HCT116 (cell line): ENCODE measurements at regions not wholly inside any gene's neighbourhood (a gene's known extent, or its start where the extent isn't known, plus 50 kb on each side); places are given as distances from the start of the nearest gene placed in this dataset.

ENCODE experiments used
- ATAC-seq: fragments of 200-7000 bp; cut with Tn5 transposase; 2 replicates; pipeline ENCODE4 v1.9.1; 2020; ENCODE audit warnings: mild to moderate bottlenecking, moderate library complexity
- BruUV-seq: library from RNA; stranded (reverse); fragments of 400-500 nt; replicated peaks from 2 replicates; lab custom pipeline; 2021; lab: Mats Ljungman, UMichigan
- CTCF ChIA-PET: fragments of 300-600 bp; sonication (Branson Sonifier 250); formaldehyde crosslinking; loops from one replicate; lab custom pipeline; 2021; ENCODE audit warnings: antibody characterized with exemption; lab: Charles Lee
- POLR2A ChIA-PET: fragments of 300-600, 350-600 bp; sonication (Branson Sonifier 250); formaldehyde crosslinking; loops from one replicate; lab custom pipeline; 2021; ENCODE audit warnings: antibody characterized with exemption; lab: Charles Lee
- RAD21 ChIA-PET, 2 experiments: fragments of 300-600 bp; sonication (Branson Sonifier 250); formaldehyde crosslinking; loops; one replicate each; lab custom pipeline; 2023; ENCODE audit warnings: low total read pairs in 2 of 2; ENCODE audit not compliant: uncharacterized antibody in 2 of 2, unreplicated experiment in 2 of 2, low non-redundant PET in 1 of 2; lab: Charles Lee
- DNase-seq: peaks from one replicate; pipeline ENCODE4 v3.0.0-alpha.2; 2010; ENCODE audit warnings: low read depth, low spot score
- H2AFZ ChIP-seq: fragments of 200-600 bp; shearing (Covaris generic), sonication (generic); 2 replicates; pipeline ENCODE4 v1.6.1; 2017; ENCODE audit warnings: low read depth, mixed run types, mixed read lengths, antibody characterized with exemption, low read length; ENCODE audit not compliant: poor library complexity, severe bottlenecking
- H3K27ac ChIP-seq: 2 replicates; pipeline ENCODE4 v1.5.1; 2012; ENCODE audit warnings: low read depth, low read length
- H3K27me3 ChIP-seq: fragments of 200-600 bp; sonication (generic); 2 replicates; pipeline ENCODE4 v1.6.1; 2016; ENCODE audit warnings: mixed run types, low read length, mixed read lengths; ENCODE audit not compliant: insufficient read depth
- H3K36me3 ChIP-seq, 2 experiments: fragments of 200-500 bp in 1 of 2; fragments of 200-600 bp in 1 of 2; sonication (Bioruptor generic) in 1 of 2; sonication (generic) in 1 of 2; 2 replicates each; pipeline versions ENCODE4 v1.5.1 to v1.6.1; 2014 to 2016; ENCODE audit warnings: low read length in 2 of 2, inconsistent platforms in 1 of 2, mixed read lengths in 1 of 2, mixed run types in 1 of 2; ENCODE audit not compliant: insufficient read depth in 2 of 2, control insufficient read depth in 1 of 2
- H3K4me1 ChIP-seq, 2 experiments: fragments of 200-600 bp in 1 of 2; sonication (generic) in 1 of 2; 2 replicates each; pipeline versions ENCODE4 v1.5.1 to v1.6.1; 2012 to 2017; ENCODE audit warnings: low read length in 2 of 2, inconsistent platforms in 1 of 2, mild to moderate bottlenecking in 1 of 2, mixed read lengths in 1 of 2, mixed run types in 1 of 2, moderate library complexity in 1 of 2; ENCODE audit not compliant: insufficient read depth in 2 of 2, control insufficient read depth in 1 of 2
- H3K4me2 ChIP-seq: fragments of 200-600 bp; sonication (generic); 2 replicates; pipeline ENCODE4 v1.6.1; 2017; ENCODE audit warnings: mixed run types, low read length, mixed read lengths
- H3K4me3 ChIP-seq, 2 experiments: fragments of 200-600 bp in 1 of 2; sonication (generic) in 1 of 2; replicated peaks in 1 of 2; 2 replicates each; pipeline ENCODE4 v1.5.1; 2011 to 2016; ENCODE audit warnings: low read length in 2 of 2, control low read depth in 1 of 2, low read depth in 1 of 2, mild to moderate bottlenecking in 1 of 2, mixed read lengths in 1 of 2, mixed run types in 1 of 2
- H3K79me2 ChIP-seq: fragments of 200-600 bp; sonication (generic); 2 replicates; pipeline ENCODE4 v1.6.1; 2017; ENCODE audit warnings: mild to moderate bottlenecking, mixed run types, low read length, moderate library complexity, mixed read lengths; ENCODE audit not compliant: insufficient read depth
- H3K9ac ChIP-seq: fragments of 200-600 bp; sonication (generic); 2 replicates; pipeline ENCODE4 v1.6.1; 2016; ENCODE audit warnings: low read length, mixed read lengths
- H3K9me2 ChIP-seq: fragments of 200-600 bp; sonication (generic), shearing (Covaris generic); 2 replicates; pipeline ENCODE4 v1.6.1; 2017; ENCODE audit warnings: mixed run types, mild to moderate bottlenecking, moderate library complexity; ENCODE audit not compliant: insufficient read depth
- H3K9me3 ChIP-seq, 2 experiments: fragments of 200-500 bp in 1 of 2; fragments of 200-600 bp in 1 of 2; sonication (Bioruptor generic) in 1 of 2; sonication (generic) in 1 of 2; 2 replicates each; pipeline ENCODE4 v1.6.1; 2014 to 2017; ENCODE audit warnings: low read length in 2 of 2, mixed read lengths in 2 of 2, inconsistent platforms in 1 of 2, low read depth in 1 of 2, mild to moderate bottlenecking in 1 of 2, mixed run types in 1 of 2, moderate library complexity in 1 of 2; ENCODE audit not compliant: control insufficient read depth in 1 of 2, insufficient read depth in 1 of 2
- H4K20me1 ChIP-seq: fragments of 200-600 bp; sonication (generic), shearing (Covaris generic); 2 replicates; pipeline ENCODE4 v1.6.1; 2017; ENCODE audit warnings: mixed run types, mild to moderate bottlenecking, moderate library complexity; ENCODE audit not compliant: insufficient read depth
- CBX3 ChIP-seq: IDR thresholded peaks from 2 replicates; pipeline ENCODE4 v1.6.1; 2012; ENCODE audit warnings: low read depth
- ELF1 ChIP-seq: IDR thresholded peaks from 2 replicates; pipeline ENCODE4 v1.6.1; 2012; ENCODE audit warnings: low read depth, borderline replicate concordance
- POLR2A ChIP-seq: IDR thresholded peaks from 2 replicates; pipeline ENCODE4 v1.7.0; 2011; ENCODE audit warnings: borderline replicate concordance; ENCODE audit not compliant: insufficient read depth, insufficient read length; ENCODE audit errors: extremely low read depth
- POLR2AphosphoS5 ChIP-seq: IDR thresholded peaks from 2 replicates; pipeline ENCODE4 v1.6.1; 2011; ENCODE audit warnings: mild to moderate bottlenecking, low read depth, low read length, moderate library complexity
- intact Hi-C: fragments of 100-400 bp; cut with micrococcal nuclease; formaldehyde crosslinking; loops from 2 replicates; pipeline ENCODE4 v1.10.0; 2022
- TF ChIP-seq, protein P1 (sequence below), 3 experiments: fragments of 200-600 bp in 1 of 3; sonication (generic) in 1 of 3; IDR thresholded peaks in 2 of 3; conservative IDR thresholded peaks in 1 of 3; 2 replicates each; pipeline ENCODE4 v1.5.1; 2012 to 2017; ENCODE audit warnings: low read depth in 2 of 3, low read length in 2 of 3, antibody characterized with exemption in 1 of 3, borderline replicate concordance in 1 of 3, control low read depth in 1 of 3, mild to moderate bottlenecking in 1 of 3, mixed read lengths in 1 of 3, mixed run types in 1 of 3, moderate library complexity in 1 of 3; ENCODE audit not compliant: insufficient read depth in 1 of 3
- TF ChIP-seq, protein P2 (sequence below): IDR thresholded peaks from 2 replicates; pipeline ENCODE4 v1.6.1; 2011; ENCODE audit warnings: mild to moderate bottlenecking, low read length, moderate library complexity; ENCODE audit not compliant: insufficient replicate concordance; ENCODE audit errors: extremely low read depth

DNA sequence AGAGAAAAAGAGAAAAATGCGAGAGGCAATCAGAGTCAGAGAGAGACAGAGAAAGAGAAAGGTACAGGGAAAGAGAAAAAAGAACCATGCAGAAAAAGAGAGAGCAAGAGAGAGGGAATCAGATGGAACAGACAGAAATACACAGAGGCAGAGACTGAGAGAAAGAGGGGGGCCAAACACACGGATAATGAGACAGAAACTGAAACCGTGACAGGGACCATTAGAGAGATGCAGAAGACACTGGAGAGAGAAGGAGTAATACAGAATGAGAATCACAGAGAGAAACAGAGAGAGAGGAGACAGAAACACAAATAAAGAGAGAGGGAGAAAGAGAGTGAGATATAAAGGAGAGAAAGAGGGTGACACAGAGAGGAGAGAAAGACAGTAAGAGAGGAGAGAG, 412.1 kb upstream of the USP9Y start:
- Histone ChIP-seq H3K27ac (no peak overlapping the region), H3K4me3 (no peak overlapping the region), H3K9me2 (no peaks in the 10 kb centered on the region), H3K9ac (no peak overlapping the region), H3K79me2 (no peaks in the 10 kb centered on the region), H4K20me1 (no peaks in the 10 kb centered on the region), H3K36me3 (no peaks in the 10 kb centered on the region), H2AFZ (no peak overlapping the region), H3K27me3 (no peaks in the 10 kb centered on the region)
- ChIA-PET CTCF (no interaction called here), POLR2A (no interaction called here), RAD21 (no interaction called here)
- DNase-seq = no peak
- intact Hi-C loops = no loop called here
- TF ChIP-seq ELF1 (no peak), CBX3 (no peak), POLR2A (no peak), POLR2AphosphoS5 (no peak)
- TF ChIP-seq, protein P1, sequence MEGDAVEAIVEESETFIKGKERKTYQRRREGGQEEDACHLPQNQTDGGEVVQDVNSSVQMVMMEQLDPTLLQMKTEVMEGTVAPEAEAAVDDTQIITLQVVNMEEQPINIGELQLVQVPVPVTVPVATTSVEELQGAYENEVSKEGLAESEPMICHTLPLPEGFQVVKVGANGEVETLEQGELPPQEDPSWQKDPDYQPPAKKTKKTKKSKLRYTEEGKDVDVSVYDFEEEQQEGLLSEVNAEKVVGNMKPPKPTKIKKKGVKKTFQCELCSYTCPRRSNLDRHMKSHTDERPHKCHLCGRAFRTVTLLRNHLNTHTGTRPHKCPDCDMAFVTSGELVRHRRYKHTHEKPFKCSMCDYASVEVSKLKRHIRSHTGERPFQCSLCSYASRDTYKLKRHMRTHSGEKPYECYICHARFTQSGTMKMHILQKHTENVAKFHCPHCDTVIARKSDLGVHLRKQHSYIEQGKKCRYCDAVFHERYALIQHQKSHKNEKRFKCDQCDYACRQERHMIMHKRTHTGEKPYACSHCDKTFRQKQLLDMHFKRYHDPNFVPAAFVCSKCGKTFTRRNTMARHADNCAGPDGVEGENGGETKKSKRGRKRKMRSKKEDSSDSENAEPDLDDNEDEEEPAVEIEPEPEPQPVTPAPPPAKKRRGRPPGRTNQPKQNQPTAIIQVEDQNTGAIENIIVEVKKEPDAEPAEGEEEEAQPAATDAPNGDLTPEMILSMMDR (IDR thresholded peaks at IDR 0.05 in 2 of 3, conservative IDR thresholded peaks at IDR 0.05 in 1 of 3; ENCODE audit: borderline replicate concordance in 1 of 3, insufficient read depth in 1 of 3, low read depth in 2 of 3, low read length in 2 of 3) = no peak
- TF ChIP-seq, protein P2, sequence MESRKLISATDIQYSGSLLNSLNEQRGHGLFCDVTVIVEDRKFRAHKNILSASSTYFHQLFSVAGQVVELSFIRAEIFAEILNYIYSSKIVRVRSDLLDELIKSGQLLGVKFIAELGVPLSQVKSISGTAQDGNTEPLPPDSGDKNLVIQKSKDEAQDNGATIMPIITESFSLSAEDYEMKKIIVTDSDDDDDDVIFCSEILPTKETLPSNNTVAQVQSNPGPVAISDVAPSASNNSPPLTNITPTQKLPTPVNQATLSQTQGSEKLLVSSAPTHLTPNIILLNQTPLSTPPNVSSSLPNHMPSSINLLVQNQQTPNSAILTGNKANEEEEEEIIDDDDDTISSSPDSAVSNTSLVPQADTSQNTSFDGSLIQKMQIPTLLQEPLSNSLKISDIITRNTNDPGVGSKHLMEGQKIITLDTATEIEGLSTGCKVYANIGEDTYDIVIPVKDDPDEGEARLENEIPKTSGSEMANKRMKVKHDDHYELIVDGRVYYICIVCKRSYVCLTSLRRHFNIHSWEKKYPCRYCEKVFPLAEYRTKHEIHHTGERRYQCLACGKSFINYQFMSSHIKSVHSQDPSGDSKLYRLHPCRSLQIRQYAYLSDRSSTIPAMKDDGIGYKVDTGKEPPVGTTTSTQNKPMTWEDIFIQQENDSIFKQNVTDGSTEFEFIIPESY = no peak
- TF ChIP-seq, all 23 proteins: peak for 0
- no peaks in the 10 kb centered on the region for H3K4me1 ChIP-seq
- BruUV-seq = no TSS peak
- H3K9me3 ChIP-seq = no peaks in the 10 kb centered on the region
- no peak overlapping the region for H3K4me2 ChIP-seq
- ATAC-seq = no peak
